ENCODE measurements at regions not wholly inside any gene's neighbourhood (a gene's known extent, or its start where the extent isn't known, plus 50 kb on each side); places are given as distances from the start of the nearest gene placed in this dataset.

DNA sequence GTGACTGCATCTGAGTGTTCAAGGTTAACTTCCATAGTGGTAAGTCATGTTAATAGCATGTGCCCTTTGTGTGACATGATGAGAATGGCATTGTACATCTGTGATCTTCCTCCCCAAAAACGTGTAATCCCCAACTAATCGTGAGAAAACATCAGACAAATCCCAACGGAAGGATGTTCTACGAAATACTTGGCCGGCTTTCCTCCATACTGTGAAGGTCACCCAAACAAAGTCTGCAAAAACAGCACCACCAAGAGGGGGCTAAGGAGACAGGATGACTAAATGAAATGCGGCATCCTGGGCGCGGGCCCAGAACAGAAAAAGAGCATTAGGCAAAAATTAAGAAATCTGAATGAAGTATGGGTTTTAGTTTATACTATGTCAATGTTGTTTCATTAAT, 81.8 kb downstream of the MED10 start:
- Histone ChIP-seq H3K9ac (replicated peaks; ENCODE audit: extremely low read depth, insufficient read depth, low read length) (no peak overlapping the region), H3K4me3 (replicated peaks in 1 of 3; ENCODE audit: insufficient read depth in 1 of 3, low read depth in 1 of 3, low read length in 3 of 3) (no peak overlapping the region), H3K79me2 (ENCODE audit: control insufficient read depth, insufficient read depth, low read length) (no peaks in the 10 kb centered on the region), H4K20me1 (replicated peaks; ENCODE audit: control insufficient read depth, extremely low read depth, insufficient read depth, low read length) (no peaks in the 10 kb centered on the region), H3K36me3 (ENCODE audit: control insufficient read depth in 2 of 2, extremely low read depth in 1 of 2, insufficient read depth in 2 of 2, low read length in 2 of 2) (no peaks in the 10 kb centered on the region), H3K27ac (ENCODE audit: insufficient read depth, low read depth, low read length) (no peak overlapping the region), H3K27me3 (ENCODE audit: control insufficient read depth in 2 of 2, insufficient read depth in 2 of 2, low read length in 2 of 2) (no peaks in the 10 kb centered on the region), H3K9me3 (replicated peaks; ENCODE audit: control insufficient read depth, insufficient read depth, low read length) (no peaks in the 10 kb centered on the region), H2AFZ (ENCODE audit: low read depth, low read length) (no peak overlapping the region), H3K9me1 (replicated peaks; ENCODE audit: control insufficient read depth, extremely low read depth, insufficient read depth, low read length) (no peaks in the 10 kb centered on the region), H3K4me1 (ENCODE audit: control insufficient read depth, extremely low read depth, insufficient read depth, low read length) (no peaks in the 10 kb centered on the region), H3K4me2 (ENCODE audit: insufficient read depth, low read length) (no peak overlapping the region)
- intact Hi-C loops (cut with micrococcal nuclease) (loop anchor here (10.0 kb wide), 1 partner anchor 802 kb away; no protein-coding TSS in a partner anchor), dilution Hi-C loops (cut with MboI; ENCODE audit: extremely low pct_ligation_motif_present, low sequenced_read_pairs) (no loop called here)
- ChIA-PET POLR2A (no interaction called here), CTCF (interaction anchor here (0.7 to 0.9 kb wide), 2 partner anchors 8 to 15 kb away, joined by 3 read pairs; no protein-coding TSS in a partner anchor)
- BruUV-seq (replicated peaks), result no TSS peak
- no peak for FAIRE-seq
- TF ChIP-seq, protein P1, sequence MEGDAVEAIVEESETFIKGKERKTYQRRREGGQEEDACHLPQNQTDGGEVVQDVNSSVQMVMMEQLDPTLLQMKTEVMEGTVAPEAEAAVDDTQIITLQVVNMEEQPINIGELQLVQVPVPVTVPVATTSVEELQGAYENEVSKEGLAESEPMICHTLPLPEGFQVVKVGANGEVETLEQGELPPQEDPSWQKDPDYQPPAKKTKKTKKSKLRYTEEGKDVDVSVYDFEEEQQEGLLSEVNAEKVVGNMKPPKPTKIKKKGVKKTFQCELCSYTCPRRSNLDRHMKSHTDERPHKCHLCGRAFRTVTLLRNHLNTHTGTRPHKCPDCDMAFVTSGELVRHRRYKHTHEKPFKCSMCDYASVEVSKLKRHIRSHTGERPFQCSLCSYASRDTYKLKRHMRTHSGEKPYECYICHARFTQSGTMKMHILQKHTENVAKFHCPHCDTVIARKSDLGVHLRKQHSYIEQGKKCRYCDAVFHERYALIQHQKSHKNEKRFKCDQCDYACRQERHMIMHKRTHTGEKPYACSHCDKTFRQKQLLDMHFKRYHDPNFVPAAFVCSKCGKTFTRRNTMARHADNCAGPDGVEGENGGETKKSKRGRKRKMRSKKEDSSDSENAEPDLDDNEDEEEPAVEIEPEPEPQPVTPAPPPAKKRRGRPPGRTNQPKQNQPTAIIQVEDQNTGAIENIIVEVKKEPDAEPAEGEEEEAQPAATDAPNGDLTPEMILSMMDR (IDR thresholded peaks at IDR 0.05; ENCODE audit: extremely low read depth in 1 of 2, insufficient read depth in 1 of 2, low read depth in 1 of 2, low read length in 2 of 2), result no peak
- no peak for TF ChIP-seq EZH2 (IDR thresholded peaks at IDR 0.05; ENCODE audit: borderline replicate concordance, low read depth, low read length, severe bottlenecking)
- TF ChIP-seq JUN (IDR thresholded peaks at IDR 0.05; ENCODE audit: borderline replicate concordance, insufficient read depth, insufficient read length, low read depth), result no peak
- TF ChIP-seq, protein P2, sequence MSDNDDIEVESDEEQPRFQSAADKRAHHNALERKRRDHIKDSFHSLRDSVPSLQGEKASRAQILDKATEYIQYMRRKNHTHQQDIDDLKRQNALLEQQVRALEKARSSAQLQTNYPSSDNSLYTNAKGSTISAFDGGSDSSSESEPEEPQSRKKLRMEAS (IDR thresholded peaks at IDR 0.05; ENCODE audit: insufficient read depth, insufficient read length), result no peak
- TF ChIP-seq FOS (IDR thresholded peaks at IDR 0.05; ENCODE audit: borderline replicate concordance, insufficient read depth, low read length), result no peak
- no peak for TF ChIP-seq GATA2 (IDR thresholded peaks at IDR 0.05; ENCODE audit: insufficient read depth, insufficient read length, low read depth, low read length)
- TF ChIP-seq MYC (IDR thresholded peaks at IDR 0.05; ENCODE audit: low read depth, low read length), result no peak
- no peak for TF ChIP-seq POLR2AphosphoS5 (IDR thresholded peaks at IDR 0.05; ENCODE audit: insufficient read depth, low read depth, low read length)
- TF ChIP-seq POLR2A (IDR thresholded peaks at IDR 0.05; ENCODE audit: low read depth, low read length), result no peak
- DNase-seq (ENCODE audit: low read depth, low spot score), result no peak
